Fibroblast of lung (primary cell): ENCODE measurements at regions not wholly inside any gene's neighbourhood (a gene's known extent, or its start where the extent isn't known, plus 50 kb on each side); places are given as distances from the start of the nearest gene placed in this dataset.

Experiments
- CTCF ChIP-seq, 2 donors: IDR thresholded peaks in 1 of 2; conservative IDR thresholded peaks in 1 of 2; 1 replicate in 1 of 2; 2 replicates in 1 of 2; pipeline ENCODE4 v1.5.1; 2011 to 2012; ENCODE audit warnings: low read length in 2 of 2, control low read depth in 1 of 2, inconsistent platforms in 1 of 2, low read depth in 1 of 2, mild to moderate bottlenecking in 1 of 2
- EZH2 ChIP-seq: IDR thresholded peaks from 2 replicates; pipeline ENCODE4 v1.5.1; 2012; ENCODE audit warnings: low read length, control low read depth, mild to moderate bottlenecking; ENCODE audit errors: missing control alignments

DNA sequence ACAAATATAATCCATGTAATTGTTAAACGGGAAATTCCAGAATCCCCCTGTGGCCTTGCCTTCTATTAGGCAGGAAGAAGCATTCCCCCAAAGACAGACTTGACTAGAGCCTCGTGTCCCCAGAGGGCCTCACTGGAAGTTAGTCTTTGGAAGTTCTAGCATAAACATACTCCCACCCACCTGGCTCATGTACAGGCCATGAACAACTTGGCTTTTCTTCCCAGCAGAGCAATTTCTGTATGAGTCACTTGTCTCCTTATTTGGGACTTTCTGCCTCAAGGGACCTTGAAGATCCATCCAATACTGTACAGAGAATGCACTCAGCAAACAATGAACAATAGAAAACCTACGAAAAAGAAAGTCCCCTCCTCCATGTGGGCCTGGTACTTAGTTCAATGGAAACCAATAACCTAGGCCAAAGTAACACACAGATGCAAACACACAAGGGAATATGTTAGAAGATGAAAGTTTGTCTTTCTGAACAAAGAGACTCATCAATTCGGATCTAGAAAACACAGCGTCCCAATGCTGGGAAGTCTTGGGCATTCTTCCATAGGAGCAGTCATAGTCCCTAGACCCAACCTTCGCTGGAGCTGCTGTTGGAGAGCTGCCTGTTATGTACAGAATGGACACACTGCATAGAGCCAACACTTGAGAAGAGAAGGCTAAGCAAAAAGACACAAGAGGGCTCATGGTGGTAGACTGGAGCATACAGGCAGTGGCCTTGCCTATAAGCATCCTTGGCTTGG lies 303.5 kb downstream of the HRH4 start:
- TF ChIP-seq CTCF (conservative IDR thresholded peaks at IDR 0.05 in 1 of 2, IDR thresholded peaks at IDR 0.05 in 1 of 2; ENCODE audit: low read depth in 1 of 2, low read length in 2 of 2) (no peak), EZH2 (no peak)
